Transverse colon (tissue), 4 donors: ENCODE measurements at regions not wholly inside any gene's neighbourhood (a gene's known extent, or its start where the extent isn't known, plus 50 kb on each side); places are given as distances from the start of the nearest gene placed in this dataset.
A peak's percentile ranks its signal among the peaks of the same experiment; 100 is the strongest.

Source experiments
- DNase-seq: peaks from one replicate; pipeline ENCODE4 v3.0.0-alpha.2; 2019
- H3K27ac ChIP-seq, 4 donors: fragments of 200-600 bp; sonication (generic); 2 replicates each; pipeline ENCODE4 v1.5.1; 2016 to 2018; ENCODE audit warnings: inconsistent platforms in 4 of 4
- H3K27me3 ChIP-seq: fragments of 200-600 bp; sonication (generic); 2 replicates; pipeline ENCODE4 v1.5.1; 2017; ENCODE audit warnings: inconsistent platforms
- H3K36me3 ChIP-seq, 4 donors: fragments of 200-600 bp; sonication (generic); 2 replicates each; pipeline ENCODE4 v1.5.1; 2017 to 2019; ENCODE audit warnings: inconsistent platforms in 4 of 4
- H3K4me1 ChIP-seq, 4 donors: fragments of 200-600 bp; sonication (generic); 2 replicates each; pipeline ENCODE4 v1.5.1; 2017 to 2020; ENCODE audit warnings: inconsistent platforms in 4 of 4
- H3K4me3 ChIP-seq, 4 donors: fragments of 200-600 bp; sonication (generic); 1 replicate in 1 of 4; 2 replicates in 3 of 4; pipeline versions ENCODE4 v1.5.1 to v1.6.1; 2017 to 2019; ENCODE audit warnings: inconsistent platforms in 4 of 4
- H3K9me3 ChIP-seq, 2 donors: fragments of 200-600 bp; sonication (generic); 2 replicates each; pipeline ENCODE4 v1.5.1; 2017 to 2019; ENCODE audit warnings: inconsistent platforms in 2 of 2
- EP300 ChIP-seq: sonication (generic); formaldehyde crosslinking; IDR thresholded peaks from one replicate; pipeline ENCODE4 v1.6.1; 2017; ENCODE audit warnings: antibody characterized with exemption, low read depth
- POLR2A ChIP-seq: fragments of 450-650 bp; IDR thresholded peaks from one replicate; pipeline ENCODE4 v1.6.1; 2016; ENCODE audit warnings: antibody characterized with exemption, mild to moderate bottlenecking, moderate library complexity
- POLR2AphosphoS5 ChIP-seq, 3 donors: sonication (generic); formaldehyde crosslinking; IDR thresholded peaks; one replicate each; pipeline ENCODE4 v1.6.1; 2016; ENCODE audit warnings: antibody characterized with exemption in 3 of 3
- WGBS, 2 donors: methylation state at CpG; one replicate each; pipeline ENCODE4 v1.1.5; 2018; ENCODE audit warnings: low coverage in 1 of 2; 5-methylcytosine and 5-hydroxymethylcytosine counted together
- in situ Hi-C, 4 donors: fragments of 200-750 bp; cut with MboI; loops; one replicate each; pipeline versions ENCODE4 v1.15.0 to v1.15.1; 2017; ENCODE audit warnings: low sequenced_read_pairs in 3 of 4, low pct_ligation_motif_present in 1 of 4, low pct_unique_long_range_greater_than_20kb in 1 of 4
- intact Hi-C: fragments of 100-400 bp; cut with DNase I; formaldehyde crosslinking; loops from one replicate; pipeline ENCODE4 v1.15.1; 2023; ENCODE audit warnings: low total_unique reads
- TF ChIP-seq, protein P1 (sequence below), 5 experiments: fragments of 200-600 bp in 3 of 5; fragments of 450-650 bp in 2 of 5; sonication (generic) in 3 of 5; IDR thresholded peaks; 1 replicate in 2 of 5; 2 replicates in 3 of 5; pipeline ENCODE4 v1.5.1; 2016 to 2017; ENCODE audit warnings: antibody characterized with exemption in 5 of 5, inconsistent platforms in 3 of 5, mild to moderate bottlenecking in 2 of 5, moderate library complexity in 1 of 5

DNA sequence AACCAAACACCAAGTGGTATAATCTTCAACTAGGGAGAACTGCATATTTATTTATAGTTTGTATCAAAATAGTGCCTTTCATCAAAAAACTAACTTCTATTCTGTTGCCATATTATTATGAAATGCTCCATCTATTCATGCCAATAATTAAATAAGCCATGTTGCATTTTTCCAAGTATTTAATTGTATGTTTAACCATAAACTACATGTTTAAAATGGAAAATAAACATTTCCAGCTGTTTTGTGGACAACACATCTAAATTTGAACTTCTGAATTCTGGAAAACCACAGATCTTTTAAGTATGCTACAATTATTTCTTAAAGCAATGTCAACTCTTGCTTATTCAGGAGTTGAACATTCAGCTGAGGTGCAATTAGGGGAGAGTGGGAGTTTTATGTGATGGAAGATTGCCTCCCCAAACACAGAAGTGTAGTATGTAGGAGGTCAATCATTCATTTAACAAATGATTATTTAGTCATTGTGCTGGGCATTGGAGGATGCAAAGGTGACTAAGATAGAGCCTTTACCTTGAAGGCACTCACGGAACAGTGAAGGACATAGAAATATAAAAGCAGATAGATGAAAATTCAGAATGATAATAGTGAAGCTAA is 80.7 kb upstream of the PPP1R3C start:
- no peaks in the 10 kb centered on the region for H3K36me3 ChIP-seq

DNA sequence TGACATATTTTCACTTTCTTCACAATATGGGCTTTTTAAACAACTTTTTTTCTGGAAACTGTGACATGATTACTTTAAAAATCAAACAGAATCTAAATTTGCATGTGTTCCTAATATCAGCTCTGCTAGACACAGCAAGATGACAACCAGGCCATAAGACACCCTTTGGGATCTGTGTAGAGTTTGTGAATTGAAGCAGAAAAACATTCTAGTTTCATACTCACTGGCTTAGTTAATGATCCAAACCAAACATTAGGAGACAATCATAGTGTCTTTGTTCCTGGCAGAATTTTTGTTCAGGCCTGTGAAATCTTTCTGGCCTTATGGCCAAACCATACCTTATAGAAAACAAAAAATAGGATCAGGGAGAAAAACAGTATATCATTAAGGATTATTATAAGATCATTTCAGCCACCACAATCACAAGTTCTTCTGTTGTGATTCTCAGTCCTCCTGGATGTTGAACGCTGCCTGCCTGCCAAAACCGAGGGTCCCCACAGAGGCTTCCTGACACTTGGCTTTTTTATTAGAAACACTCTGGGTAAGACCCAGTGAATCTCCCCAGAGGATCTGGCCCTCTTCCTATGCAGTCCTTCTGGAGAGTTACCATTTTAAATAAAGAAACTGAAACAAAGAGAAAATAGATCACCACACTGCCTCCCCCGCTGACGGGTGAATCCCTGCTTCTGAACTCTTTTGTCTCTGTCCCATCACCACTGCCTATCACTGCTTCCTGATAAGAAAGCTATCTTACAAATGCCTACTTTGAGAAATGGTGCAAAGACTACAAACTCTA is 79.2 kb upstream of the PPP1R3C start:
- in situ Hi-C loops (no loop called here), intact Hi-C loops (no loop called here)
- Histone ChIP-seq H3K9me3 (no peaks in the 10 kb centered on the region), H3K27me3 (no peaks in the 10 kb centered on the region), H3K4me1 (peaks cover 0 to 2% (median 0%) of the 10 kb centered on the region in 4 donors), H3K27ac (peak overlapping the region in 1 of 4 donors; percentile 7), H3K4me3 (no peak overlapping the region), H3K36me3 (no peaks in the 10 kb centered on the region)
- WGBS, 2 donors, result 47 to 68% methylated on average over 2 to 4 of the region's 4 CpGs
- DNase-seq, result no peak
- TF ChIP-seq POLR2A, result no peak
- no peak for TF ChIP-seq POLR2AphosphoS5 (IDR thresholded peaks at IDR 0.05)
- TF ChIP-seq, protein P1, sequence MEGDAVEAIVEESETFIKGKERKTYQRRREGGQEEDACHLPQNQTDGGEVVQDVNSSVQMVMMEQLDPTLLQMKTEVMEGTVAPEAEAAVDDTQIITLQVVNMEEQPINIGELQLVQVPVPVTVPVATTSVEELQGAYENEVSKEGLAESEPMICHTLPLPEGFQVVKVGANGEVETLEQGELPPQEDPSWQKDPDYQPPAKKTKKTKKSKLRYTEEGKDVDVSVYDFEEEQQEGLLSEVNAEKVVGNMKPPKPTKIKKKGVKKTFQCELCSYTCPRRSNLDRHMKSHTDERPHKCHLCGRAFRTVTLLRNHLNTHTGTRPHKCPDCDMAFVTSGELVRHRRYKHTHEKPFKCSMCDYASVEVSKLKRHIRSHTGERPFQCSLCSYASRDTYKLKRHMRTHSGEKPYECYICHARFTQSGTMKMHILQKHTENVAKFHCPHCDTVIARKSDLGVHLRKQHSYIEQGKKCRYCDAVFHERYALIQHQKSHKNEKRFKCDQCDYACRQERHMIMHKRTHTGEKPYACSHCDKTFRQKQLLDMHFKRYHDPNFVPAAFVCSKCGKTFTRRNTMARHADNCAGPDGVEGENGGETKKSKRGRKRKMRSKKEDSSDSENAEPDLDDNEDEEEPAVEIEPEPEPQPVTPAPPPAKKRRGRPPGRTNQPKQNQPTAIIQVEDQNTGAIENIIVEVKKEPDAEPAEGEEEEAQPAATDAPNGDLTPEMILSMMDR (IDR thresholded peaks at IDR 0.05), result no peak
- TF ChIP-seq EP300, result no peak

More for the DNA sequence above, 80.7 kb upstream of the PPP1R3C start:
- Histone ChIP-seq H3K27ac (no peak overlapping the region), H3K27me3 (no peaks in the 10 kb centered on the region), H3K9me3 (no peaks in the 10 kb centered on the region), H3K4me1 (peaks cover 0 to 2% (median 0%) of the 10 kb centered on the region in 4 donors), H3K4me3 (no peak overlapping the region)
- WGBS, 2 donors, result 69 to 91% methylated on average over 1 of the region's 1 CpG
- TF ChIP-seq EP300, result no peak
- TF ChIP-seq POLR2A, result no peak
- TF ChIP-seq, protein P1 (IDR thresholded peaks at IDR 0.05), result no peak
- in situ Hi-C loops, result no loop called here
- intact Hi-C loops, result no loop called here
- DNase-seq, result no peak

DNA sequence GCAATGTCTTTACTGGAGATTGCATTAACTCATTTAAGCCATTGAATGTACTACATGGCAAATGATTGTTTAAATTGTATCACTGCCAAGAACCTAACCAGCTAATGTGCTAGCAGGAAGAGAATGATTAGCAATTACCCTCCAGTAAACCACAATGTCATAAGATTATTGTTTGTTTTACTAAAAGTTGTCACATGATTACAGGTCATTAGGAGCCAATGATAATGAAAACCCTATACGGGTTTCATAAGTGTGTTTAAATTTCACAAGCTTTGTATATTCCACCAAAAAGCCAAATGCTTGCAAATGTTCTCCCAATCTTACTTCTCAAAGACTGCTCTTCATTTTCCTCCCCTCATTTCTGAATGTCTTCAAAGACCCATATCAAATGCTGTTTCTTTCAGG is 76.5 kb upstream of the PPP1R3C start:
- no peaks in the 10 kb centered on the region for H3K27me3 ChIP-seq
- no peaks in the 10 kb centered on the region for H3K9me3 ChIP-seq
- peaks cover 0 to 2% (median 0%) of the 10 kb centered on the region in 4 donors for H3K4me1 ChIP-seq
- in situ Hi-C loops, result no loop called here
- intact Hi-C loops, result no loop called here
- no peak for DNase-seq
- no peak overlapping the region for H3K27ac ChIP-seq
- no peaks in the 10 kb centered on the region for H3K36me3 ChIP-seq
- TF ChIP-seq POLR2AphosphoS5 (IDR thresholded peaks at IDR 0.05) (no peak), POLR2A (no peak), EP300 (no peak)
- TF ChIP-seq, protein P1 (IDR thresholded peaks at IDR 0.05), result no peak
- no peak overlapping the region for H3K4me3 ChIP-seq
- 11 to 18% methylated on average over 1 of the region's 1 CpG for WGBS, 2 donors

- 63 to 81% methylated on average over 3 of the region's 3 CpGs for WGBS, 2 donors
- peaks cover 0 to 2% (median 0%) of the 10 kb centered on the region in 4 donors for H3K4me1 ChIP-seq
- H3K27ac ChIP-seq, result no peak overlapping the region
- in situ Hi-C loops (no loop called here), intact Hi-C loops (no loop called here)
- no peaks in the 10 kb centered on the region for H3K27me3 ChIP-seq
- H3K4me3 ChIP-seq, result no peak overlapping the region
- no peak for DNase-seq
- H3K36me3 ChIP-seq, result no peaks in the 10 kb centered on the region
- H3K9me3 ChIP-seq, result no peaks in the 10 kb centered on the region
- TF ChIP-seq POLR2AphosphoS5 (IDR thresholded peaks at IDR 0.05), result no peak
- TF ChIP-seq, protein P1 (IDR thresholded peaks at IDR 0.05), result no peak
These were observed 75.4 kb upstream of the PPP1R3C start for GRCh38 chr10:91708174-91708861.
